ENCODE measurements at regions not wholly inside any gene's neighbourhood (a gene's known extent, or its start where the extent isn't known, plus 50 kb on each side); places are given as distances from the start of the nearest gene placed in this dataset.

DNA sequence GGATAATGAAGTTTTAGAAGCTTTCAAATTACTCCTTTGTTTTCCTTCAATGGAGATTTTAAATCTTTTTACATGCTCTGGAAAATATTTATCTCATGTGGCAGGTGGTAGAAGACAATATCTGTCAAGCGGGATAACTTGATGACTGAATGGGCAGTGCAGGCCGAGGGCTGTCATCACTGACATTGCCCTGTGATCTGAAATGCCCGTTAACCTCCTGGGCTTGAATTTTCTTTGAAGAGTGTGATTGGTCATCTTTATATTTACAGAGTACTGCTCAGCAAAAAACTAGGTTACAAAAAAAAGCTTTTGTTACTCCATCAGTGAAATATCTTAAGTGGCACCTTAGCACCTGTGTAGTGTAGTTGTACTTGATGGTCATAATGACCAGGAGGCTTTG is 147.5 kb downstream of the GATB start:
- DNase-seq = no peak

GRCh38 chr4:151614561-151614960 is 146.2 kb downstream of the GATB start:
- no peak for DNase-seq

- no peak for DNase-seq
Measured at GRCh38 chr4:151618858-151619257, 141.9 kb downstream of the GATB start.

DNA sequence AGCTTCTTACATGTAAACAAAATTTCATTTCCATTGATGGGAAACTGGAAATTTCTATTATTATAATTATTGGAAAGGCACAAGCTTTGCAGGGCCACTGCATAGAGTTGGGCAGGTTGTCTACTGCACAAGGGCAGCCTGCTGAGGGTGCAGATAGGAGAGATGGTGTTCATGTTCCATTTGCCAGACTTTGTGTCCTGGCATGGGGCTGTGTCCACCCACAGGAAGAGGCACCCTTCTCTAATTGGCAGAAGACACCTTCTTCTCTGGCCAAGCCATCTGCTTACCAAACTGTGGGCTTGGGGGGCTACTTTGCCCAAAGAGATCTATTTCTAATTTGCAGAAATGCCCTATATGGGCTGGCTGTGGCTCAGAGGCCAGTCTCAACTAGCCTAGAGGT is 140.7 kb downstream of the GATB start:
- no peak for DNase-seq
